Naive thymus-derived CD4-positive, alpha-beta T cell (primary cell): ENCODE measurements at regions not wholly inside any gene's neighbourhood (a gene's known extent, or its start where the extent isn't known, plus 50 kb on each side); places are given as distances from the start of the nearest gene placed in this dataset.

Source experiments
- ATAC-seq: fragments of 150-1000 bp; cut with Tn5 transposase; 2 replicates; pipeline ENCODE4 v1.10.0; 2021; ENCODE audit warnings: mild to moderate bottlenecking, moderate library complexity
- CTCF ChIA-PET: fragments of 350-600 bp; sonication (Branson Sonifier 250); formaldehyde crosslinking; loops from one replicate; lab custom pipeline; 2021; ENCODE audit warnings: antibody characterized with exemption; lab: Charles Lee
- POLR2A ChIA-PET: fragments of 350-600 bp; sonication (Branson Sonifier 250); formaldehyde crosslinking; loops from one replicate; lab custom pipeline; 2021; ENCODE audit warnings: antibody characterized with exemption, inconsistent platforms; lab: Charles Lee
- DNase-seq, 9 donors: peaks; one replicate each; pipeline versions ENCODE4 v3.0.0 to v3.0.0-alpha.2; 2020 to 2022; ENCODE audit warnings: mixed read lengths in 1 of 9
- H3K27ac ChIP-seq: one replicate; pipeline ENCODE4 v1.7.0; 2013; ENCODE audit warnings: mild to moderate bottlenecking, low read depth, low read length, moderate library complexity
- H3K27me3 ChIP-seq, 2 donors: one replicate each; pipeline ENCODE4 v1.7.0; 2013; ENCODE audit warnings: low read length in 2 of 2, mild to moderate bottlenecking in 2 of 2, moderate library complexity in 2 of 2; ENCODE audit not compliant: control insufficient read depth in 2 of 2, insufficient read depth in 2 of 2
- H3K36me3 ChIP-seq, 3 experiments: 1 replicate in 2 of 3; 2 replicates in 1 of 3; pipeline ENCODE4 v1.7.0; 2013; ENCODE audit warnings: low read length in 3 of 3, mild to moderate bottlenecking in 3 of 3, moderate library complexity in 1 of 3; ENCODE audit not compliant: insufficient read depth in 3 of 3, control insufficient read depth in 2 of 3
- H3K4me1 ChIP-seq, 2 donors: one replicate each; pipeline ENCODE4 v1.7.0; 2013; ENCODE audit warnings: low read length in 2 of 2, mild to moderate bottlenecking in 2 of 2, moderate library complexity in 1 of 2; ENCODE audit not compliant: control insufficient read depth in 2 of 2, insufficient read depth in 2 of 2
- H3K4me3 ChIP-seq: 2 replicates; pipeline ENCODE4 v1.7.0; 2013; ENCODE audit warnings: mild to moderate bottlenecking, low read length
- H3K9me3 ChIP-seq, 3 experiments: 1 replicate in 2 of 3; 2 replicates in 1 of 3; pipeline ENCODE4 v1.7.0; 2013; ENCODE audit warnings: low read length in 3 of 3; ENCODE audit not compliant: control insufficient read depth in 2 of 3
- H3K27ac Mint-ChIP-seq, 9 donors: one replicate each; pipeline ENCODE4 v1.8.0; 2020 to 2022; ENCODE audit warnings: mixed read lengths in 9 of 9, mild to moderate bottlenecking in 8 of 9, moderate library complexity in 5 of 9, inconsistent platforms in 2 of 9
- H3K27me3 Mint-ChIP-seq, 5 donors: one replicate each; pipeline ENCODE4 v1.8.0; 2021 to 2022; ENCODE audit warnings: mixed read lengths in 5 of 5, mild to moderate bottlenecking in 1 of 5
- H3K36me3 Mint-ChIP-seq, 5 donors: one replicate each; pipeline ENCODE4 v1.8.0; 2020 to 2022; ENCODE audit warnings: mixed read lengths in 5 of 5, mild to moderate bottlenecking in 3 of 5, inconsistent platforms in 1 of 5
- H3K4me1 Mint-ChIP-seq, 7 donors: one replicate each; pipeline ENCODE4 v1.8.0; 2020 to 2022; ENCODE audit warnings: mixed read lengths in 7 of 7, mild to moderate bottlenecking in 3 of 7, inconsistent platforms in 1 of 7
- H3K4me3 Mint-ChIP-seq, 10 donors: one replicate each; pipeline ENCODE4 v1.8.0; 2020 to 2022; ENCODE audit warnings: mild to moderate bottlenecking in 10 of 10, mixed read lengths in 10 of 10, moderate library complexity in 6 of 10, inconsistent platforms in 2 of 10
- H3K9me3 Mint-ChIP-seq, 11 donors: one replicate each; pipeline ENCODE4 v1.8.0; 2020 to 2022; ENCODE audit warnings: mixed read lengths in 11 of 11, mild to moderate bottlenecking in 4 of 11, inconsistent platforms in 1 of 11, moderate library complexity in 1 of 11
- intact Hi-C, 2 donors: fragments of 100-400 bp; cut with micrococcal nuclease; formaldehyde crosslinking; loops; one replicate each; pipeline ENCODE4 v1.15.1; 2023

DNA sequence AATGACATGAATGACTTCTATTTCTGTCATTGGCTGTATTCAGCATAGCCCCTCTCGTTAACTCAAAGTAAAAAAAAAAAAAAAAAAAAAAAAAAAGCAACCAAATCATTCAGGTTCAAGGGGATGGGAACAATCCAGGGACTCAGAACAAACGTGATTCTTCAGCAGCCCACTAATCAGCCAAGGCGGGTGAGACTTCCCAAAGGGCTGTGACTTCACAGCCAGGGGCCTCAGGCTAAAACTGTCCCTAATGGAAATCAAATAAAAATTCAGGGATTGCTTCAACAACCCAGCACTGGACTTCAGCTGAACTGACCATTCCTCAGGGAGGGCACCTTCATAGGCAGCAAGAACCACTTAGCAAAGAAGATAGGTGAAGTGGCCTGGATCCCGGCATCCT is 86.2 kb upstream of the FAM169A start:
- ATAC-seq (no peak), DNase-seq (no peak)
- H3K4me3 ChIP-seq = no peak overlapping the region
- no peaks in the 10 kb centered on the region for H3K36me3 ChIP-seq
- no peaks in the 10 kb centered on the region for H3K27me3 ChIP-seq
- intact Hi-C loops = no loop called here
- Mint-ChIP-seq H3K9me3 (peaks cover 0 to 5% (median 1%) of the 10 kb centered on the region in 11 donors), H3K27me3 (peaks cover 0 to 26% (median 0%) of the 10 kb centered on the region in 5 donors), H3K27ac (no peak overlapping the region), H3K4me1 (peaks cover 0 to 8% (median 0%) of the 10 kb centered on the region in 7 donors), H3K4me3 (no peak overlapping the region), H3K36me3 (peaks cover 0 to 9% (median 3%) of the 10 kb centered on the region in 5 donors)
- ChIA-PET CTCF (interaction anchor here (0.6 to 1.5 kb wide), 4 partner anchors 17 to 418 kb away, joined by 3 to 5 read pairs (median 4); no protein-coding TSS in a partner anchor), POLR2A (no interaction called here)
- H3K4me1 ChIP-seq = no peaks in the 10 kb centered on the region
- no peak overlapping the region for H3K27ac ChIP-seq
- H3K9me3 ChIP-seq = no peaks in the 10 kb centered on the region

DNA sequence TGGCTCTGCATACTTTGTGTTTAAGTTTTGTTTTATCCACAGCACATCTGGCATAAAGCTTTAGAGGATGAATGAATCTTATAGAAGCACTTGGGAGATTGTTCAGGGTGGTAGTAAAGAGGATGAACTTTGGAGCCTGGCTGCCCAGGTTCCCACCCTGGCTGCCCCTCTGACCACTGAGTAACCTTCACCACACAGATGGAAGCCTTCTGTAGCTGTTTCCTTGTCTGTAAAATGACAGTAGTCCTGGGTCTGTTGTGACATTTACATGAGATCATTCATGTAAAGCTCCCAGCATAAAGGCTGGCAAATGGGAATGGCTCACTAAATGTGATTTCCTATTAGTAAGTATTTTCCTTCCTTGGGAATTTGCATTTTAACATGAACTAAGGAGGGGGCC is 85.7 kb upstream of the FAM169A start:
- H3K4me3 ChIP-seq = no peak overlapping the region
- H3K36me3 Mint-ChIP-seq = peaks cover 0 to 9% (median 3%) of the 10 kb centered on the region in 5 donors
- no peak overlapping the region for H3K4me3 Mint-ChIP-seq
- H3K27ac Mint-ChIP-seq = no peak overlapping the region
- H3K27me3 ChIP-seq = no peaks in the 10 kb centered on the region
- DNase-seq (no peak), ATAC-seq (no peak)
- H3K27ac ChIP-seq = no peak overlapping the region
- H3K36me3 ChIP-seq = no peaks in the 10 kb centered on the region
- peaks cover 0 to 5% (median 1%) of the 10 kb centered on the region in 11 donors for H3K9me3 Mint-ChIP-seq
- peaks cover 0 to 32% (median 0%) of the 10 kb centered on the region in 5 donors for H3K27me3 Mint-ChIP-seq
- intact Hi-C loops = no loop called here
- no peaks in the 10 kb centered on the region for H3K4me1 ChIP-seq
- CTCF ChIA-PET = interaction anchor here (0.6 kb wide), 1 partner anchor 30 kb away, joined by 5 read pairs; no protein-coding TSS in a partner anchor
- H3K4me1 Mint-ChIP-seq = peaks cover 0 to 8% (median 0%) of the 10 kb centered on the region in 7 donors
- H3K9me3 ChIP-seq = no peaks in the 10 kb centered on the region
- POLR2A ChIA-PET = no interaction called here

DNA sequence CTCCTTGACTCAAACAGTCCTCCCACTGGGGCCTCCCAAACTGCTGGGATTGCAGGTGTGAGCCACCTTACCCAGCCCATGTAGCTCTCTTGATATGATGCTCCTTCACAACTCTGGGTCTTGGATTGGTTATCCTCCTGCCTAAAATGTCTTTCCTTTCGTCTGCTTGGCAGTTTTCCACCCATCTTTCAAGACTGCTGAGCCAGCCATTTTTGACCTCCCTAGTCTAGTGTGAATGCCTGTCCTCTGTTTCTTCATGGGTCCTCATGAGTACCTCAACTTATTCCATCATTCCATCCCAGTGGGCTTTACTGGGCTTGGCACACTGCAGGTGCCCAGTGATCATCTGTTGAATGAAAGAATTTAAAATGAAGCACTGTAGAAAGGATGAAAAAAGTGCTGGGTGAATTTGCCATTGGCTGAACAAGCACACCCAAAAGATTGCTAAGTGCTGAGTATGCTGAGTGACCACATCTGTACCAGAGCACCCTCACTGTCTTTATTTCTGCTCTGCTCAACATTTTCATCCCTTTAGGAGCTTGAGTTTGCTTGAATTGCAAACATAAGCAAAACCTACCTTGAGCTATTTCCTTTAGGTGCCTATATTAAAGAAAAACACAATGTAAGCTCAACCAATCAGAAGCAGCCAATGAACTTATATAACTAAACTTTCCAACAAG is 84.8 kb upstream of the FAM169A start:
- intact Hi-C loops = no loop called here

DNA sequence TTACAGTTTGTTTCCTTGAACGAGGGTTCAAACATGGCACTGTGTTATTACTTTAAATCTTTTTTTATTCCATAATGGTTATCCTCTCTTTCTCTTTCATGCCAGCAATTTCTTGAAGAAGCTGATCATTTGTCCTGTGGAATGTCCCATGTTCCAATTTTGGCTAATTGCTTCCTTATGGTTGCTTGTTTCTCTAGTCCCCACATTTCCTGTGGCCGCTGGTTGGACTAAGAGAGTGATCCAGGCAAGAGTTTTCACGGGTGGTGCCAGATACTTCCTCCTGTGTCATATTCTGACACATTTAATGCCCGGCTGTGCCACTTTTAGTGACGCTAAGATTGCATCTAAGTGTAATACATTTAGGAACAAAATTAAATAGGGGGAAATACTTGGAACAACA is 83.8 kb upstream of the FAM169A start:
- Mint-ChIP-seq H3K4me1 (peaks cover 0 to 11% (median 7%) of the 10 kb centered on the region in 7 donors), H3K27me3 (peaks cover 0 to 39% (median 3%) of the 10 kb centered on the region in 5 donors), H3K4me3 (no peak overlapping the region), H3K36me3 (no peaks in the 10 kb centered on the region), H3K9me3 (peaks cover 0 to 3% (median 0%) of the 10 kb centered on the region in 11 donors), H3K27ac (no peak overlapping the region)
- intact Hi-C loops = no loop called here
- H3K27me3 ChIP-seq = no peaks in the 10 kb centered on the region
- POLR2A ChIA-PET = no interaction called here
- no peak for ATAC-seq
- CTCF ChIA-PET = no interaction called here
- no peak overlapping the region for H3K27ac ChIP-seq
- no peaks in the 10 kb centered on the region for H3K9me3 ChIP-seq
- H3K36me3 ChIP-seq = no peaks in the 10 kb centered on the region
- DNase-seq = no peak
- H3K4me3 ChIP-seq = no peak overlapping the region
- H3K4me1 ChIP-seq = no peaks in the 10 kb centered on the region

More for the DNA sequence above, 84.8 kb upstream of the FAM169A start:
- no peak overlapping the region for H3K4me3 Mint-ChIP-seq
- Histone ChIP-seq H3K9me3 (no peaks in the 10 kb centered on the region), H3K4me1 (no peaks in the 10 kb centered on the region), H3K27ac (no peak overlapping the region), H3K27me3 (no peaks in the 10 kb centered on the region), H3K36me3 (no peaks in the 10 kb centered on the region), H3K4me3 (no peak overlapping the region)
- peaks cover 0 to 8% (median 2%) of the 10 kb centered on the region in 5 donors for H3K36me3 Mint-ChIP-seq
- CTCF ChIA-PET = no interaction called here
- peaks cover 0 to 36% (median 0%) of the 10 kb centered on the region in 5 donors for H3K27me3 Mint-ChIP-seq
- ATAC-seq (no peak), DNase-seq (no peak)
- H3K9me3 Mint-ChIP-seq = peaks cover 0 to 5% (median 1%) of the 10 kb centered on the region in 11 donors
- peaks cover 0 to 8% (median under 1%) of the 10 kb centered on the region in 7 donors for H3K4me1 Mint-ChIP-seq
- no peak overlapping the region for H3K27ac Mint-ChIP-seq
- POLR2A ChIA-PET = interaction anchor here (0.6 kb wide), 1 partner anchor 358 kb away, joined by 5 read pairs; no protein-coding TSS in a partner anchor

DNA sequence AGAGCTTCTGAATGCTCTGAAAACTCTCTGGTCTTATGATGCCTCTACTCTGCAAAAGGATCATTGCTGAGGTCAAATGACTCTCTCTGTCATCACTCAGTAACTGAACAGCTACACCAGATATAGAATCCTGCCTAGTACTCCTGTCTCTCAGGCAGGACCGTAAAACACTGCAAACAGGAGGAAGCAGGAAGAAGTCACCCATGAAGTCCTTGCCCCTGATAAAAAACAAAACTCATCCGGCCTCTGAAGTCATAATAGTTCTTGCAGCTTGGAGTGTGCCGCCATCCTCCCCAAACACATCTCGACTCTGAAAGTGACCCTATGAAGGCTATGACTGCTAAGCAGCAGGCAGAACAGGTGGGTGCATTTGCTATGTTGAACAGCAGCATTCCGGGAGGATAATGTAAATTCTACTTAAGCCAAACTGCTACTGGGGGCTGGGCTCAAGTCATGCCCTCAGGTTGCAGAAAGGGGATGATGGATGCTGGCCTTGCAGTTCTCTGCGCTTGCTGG is 81.9 kb upstream of the FAM169A start:
- ChIA-PET CTCF (no interaction called here), POLR2A (interaction anchor here (0.5 kb wide), 1 partner anchor 12 kb away, joined by 3 read pairs; no protein-coding TSS in a partner anchor)
- Histone ChIP-seq H3K4me3 (no peak overlapping the region), H3K27me3 (no peaks in the 10 kb centered on the region), H3K36me3 (no peaks in the 10 kb centered on the region), H3K4me1 (no peaks in the 10 kb centered on the region), H3K9me3 (no peaks in the 10 kb centered on the region), H3K27ac (no peak overlapping the region)
- intact Hi-C loops = no loop called here
- no peak for ATAC-seq
- H3K4me1 Mint-ChIP-seq = peaks cover 0 to 9% (median 4%) of the 10 kb centered on the region in 7 donors
- DNase-seq = no peak
- peaks cover 0 to 1% (median 0%) of the 10 kb centered on the region in 11 donors for H3K9me3 Mint-ChIP-seq
- peaks cover 0 to 44% (median 3%) of the 10 kb centered on the region in 5 donors for H3K27me3 Mint-ChIP-seq
- no peaks in the 10 kb centered on the region for H3K36me3 Mint-ChIP-seq
- H3K27ac Mint-ChIP-seq = no peak overlapping the region
- no peak overlapping the region for H3K4me3 Mint-ChIP-seq

DNA sequence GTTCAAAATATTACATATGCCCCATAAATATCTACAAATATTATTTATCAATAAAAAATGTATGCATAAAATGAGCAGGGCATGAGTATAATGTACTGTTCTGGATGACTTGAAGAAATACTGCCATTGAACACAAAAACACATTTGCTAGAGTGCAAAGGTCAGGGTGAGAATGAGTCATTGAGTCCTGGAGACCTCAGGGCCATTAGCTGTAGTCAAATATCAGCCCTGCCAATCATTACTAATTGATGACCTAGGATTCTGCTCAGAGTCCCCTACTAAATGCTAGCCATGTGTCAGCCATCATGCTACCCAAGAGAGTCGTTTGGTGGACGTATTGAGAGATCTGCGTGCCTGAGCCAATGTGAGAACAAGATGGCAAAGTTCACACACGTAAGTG is 80.3 kb upstream of the FAM169A start:
- no peak overlapping the region for H3K4me3 Mint-ChIP-seq
- H3K27me3 ChIP-seq = no peaks in the 10 kb centered on the region
- intact Hi-C loops = no loop called here
- H3K9me3 ChIP-seq = no peaks in the 10 kb centered on the region
- ATAC-seq (no peak), DNase-seq (no peak)
- H3K27ac Mint-ChIP-seq = no peak overlapping the region
- H3K4me1 Mint-ChIP-seq = peaks cover 0 to 9% (median 4%) of the 10 kb centered on the region in 7 donors
- no peak overlapping the region for H3K27ac ChIP-seq
- no peak overlapping the region for H3K4me3 ChIP-seq
- POLR2A ChIA-PET = no interaction called here
- no peaks in the 10 kb centered on the region for H3K36me3 Mint-ChIP-seq
- H3K36me3 ChIP-seq = no peaks in the 10 kb centered on the region
- peaks cover 0 to 1% (median 0%) of the 10 kb centered on the region in 11 donors for H3K9me3 Mint-ChIP-seq
- no peaks in the 10 kb centered on the region for H3K4me1 ChIP-seq
- peaks cover 0 to 47% (median 3%) of the 10 kb centered on the region in 5 donors for H3K27me3 Mint-ChIP-seq
- CTCF ChIA-PET = interaction anchor here (0.8 kb wide), 1 partner anchor 11 kb away, joined by 3 read pairs; no protein-coding TSS in a partner anchor
